GM12878 (cell line): ENCODE measurements at regions not wholly inside any gene's neighbourhood (a gene's known extent, or its start where the extent isn't known, plus 50 kb on each side); places are given as distances from the start of the nearest gene placed in this dataset.

Source experiments
- BCLAF1 ChIP-seq: fragments of 450-650 bp; IDR thresholded peaks from 2 replicates; pipeline ENCODE4 v1.6.1; 2017; ENCODE audit warnings: antibody characterized with exemption, mild to moderate bottlenecking, moderate library complexity
- CREB1 ChIP-seq: IDR thresholded peaks from 2 replicates; pipeline ENCODE4 v1.6.1; 2012; ENCODE audit warnings: low read depth, mild to moderate bottlenecking, inconsistent platforms
- IRF3 ChIP-seq: fragments of 450-650 bp; IDR thresholded peaks from 2 replicates; pipeline ENCODE4 v1.6.1; 2014; ENCODE audit warnings: mild to moderate bottlenecking
- MXI1 ChIP-seq: fragments of 150-350 bp; IDR thresholded peaks from 2 replicates; pipeline ENCODE4 v1.6.1; 2011; ENCODE audit warnings: low read depth, mild to moderate bottlenecking, inconsistent platforms, low read length, improper control_type of control experiment
- POLR2A ChIP-seq: IDR thresholded peaks from 2 replicates; pipeline ENCODE4 v1.6.1; 2011; ENCODE audit warnings: low read depth, mild to moderate bottlenecking, low read length
- POLR2AphosphoS5 ChIP-seq: IDR thresholded peaks from 2 replicates; pipeline ENCODE4 v1.6.1; 2011; ENCODE audit warnings: mild to moderate bottlenecking, low read length, inconsistent platforms
- REST ChIP-seq: IDR thresholded peaks from 2 replicates; pipeline ENCODE4 v1.6.1; 2012; ENCODE audit warnings: mild to moderate bottlenecking, low read depth, low read length
- SIX5 ChIP-seq: IDR thresholded peaks from 2 replicates; pipeline ENCODE4 v1.6.1; 2011; ENCODE audit warnings: mild to moderate bottlenecking, low read depth, low read length, moderate library complexity; ENCODE audit not compliant: severe bottlenecking
- ZNF207 ChIP-seq: fragments of 450-650 bp; IDR thresholded peaks from 2 replicates; pipeline ENCODE4 v1.6.1; 2014; ENCODE audit warnings: antibody characterized with exemption, mild to moderate bottlenecking, borderline replicate concordance
- TF ChIP-seq, protein P1 (sequence below), 3 experiments: IDR thresholded peaks in 2 of 3; conservative IDR thresholded peaks in 1 of 3; 2 replicates each; pipeline ENCODE4 v1.5.1; 2011; ENCODE audit warnings: low read depth in 3 of 3, low read length in 3 of 3, mild to moderate bottlenecking in 3 of 3, control low read depth in 2 of 3, moderate library complexity in 2 of 3, inconsistent platforms in 1 of 3, mixed read lengths in 1 of 3; ENCODE audit not compliant: control insufficient read depth in 2 of 3, insufficient read depth in 1 of 3; ENCODE audit errors: extremely low read depth in 1 of 3

GRCh38 chr14:106613256-106613655, 1086.9 kb downstream of the TMEM121 start:
- TF ChIP-seq, protein P1, sequence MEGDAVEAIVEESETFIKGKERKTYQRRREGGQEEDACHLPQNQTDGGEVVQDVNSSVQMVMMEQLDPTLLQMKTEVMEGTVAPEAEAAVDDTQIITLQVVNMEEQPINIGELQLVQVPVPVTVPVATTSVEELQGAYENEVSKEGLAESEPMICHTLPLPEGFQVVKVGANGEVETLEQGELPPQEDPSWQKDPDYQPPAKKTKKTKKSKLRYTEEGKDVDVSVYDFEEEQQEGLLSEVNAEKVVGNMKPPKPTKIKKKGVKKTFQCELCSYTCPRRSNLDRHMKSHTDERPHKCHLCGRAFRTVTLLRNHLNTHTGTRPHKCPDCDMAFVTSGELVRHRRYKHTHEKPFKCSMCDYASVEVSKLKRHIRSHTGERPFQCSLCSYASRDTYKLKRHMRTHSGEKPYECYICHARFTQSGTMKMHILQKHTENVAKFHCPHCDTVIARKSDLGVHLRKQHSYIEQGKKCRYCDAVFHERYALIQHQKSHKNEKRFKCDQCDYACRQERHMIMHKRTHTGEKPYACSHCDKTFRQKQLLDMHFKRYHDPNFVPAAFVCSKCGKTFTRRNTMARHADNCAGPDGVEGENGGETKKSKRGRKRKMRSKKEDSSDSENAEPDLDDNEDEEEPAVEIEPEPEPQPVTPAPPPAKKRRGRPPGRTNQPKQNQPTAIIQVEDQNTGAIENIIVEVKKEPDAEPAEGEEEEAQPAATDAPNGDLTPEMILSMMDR (IDR thresholded peaks at IDR 0.05 in 2 of 3, conservative IDR thresholded peaks at IDR 0.05 in 1 of 3; ENCODE audit: control insufficient read depth in 2 of 3, extremely low read depth in 1 of 3, insufficient read depth in 1 of 3, low read depth in 3 of 3, low read length in 3 of 3) = no peak
- TF ChIP-seq POLR2A (no peak), IRF3 (no peak), POLR2AphosphoS5 (no peak), MXI1 (no peak), CREB1 (no peak), SIX5 (no peak), BCLAF1 (no peak), REST (no peak), ZNF207 (no peak)
